Tibial nerve (tissue), 4 donors: ENCODE measurements at regions not wholly inside any gene's neighbourhood (a gene's known extent, or its start where the extent isn't known, plus 50 kb on each side); places are given as distances from the start of the nearest gene placed in this dataset.

Source experiments
- DNase-seq, 2 donors: peaks; one replicate each; pipeline ENCODE4 v3.0.0-alpha.2; 2019; ENCODE audit warnings: low spot score in 2 of 2
- H3K27ac ChIP-seq, 4 donors: fragments of 200-600 bp; sonication (generic) in 3 of 4; one replicate each; pipeline ENCODE4 v1.5.1; 2017 to 2019; ENCODE audit warnings: mild to moderate bottlenecking in 1 of 4
- H3K27me3 ChIP-seq, 2 donors: fragments of 200-600 bp; sonication (generic) in 1 of 2; one replicate each; pipeline versions ENCODE4 v1.5.1 to v1.6.0; 2017 to 2019
- H3K36me3 ChIP-seq, 3 donors: fragments of 200-600 bp; sonication (generic); one replicate each; pipeline ENCODE4 v1.5.1; 2018 to 2019
- H3K4me1 ChIP-seq, 4 donors: fragments of 200-600 bp; sonication (generic) in 3 of 4; one replicate each; pipeline ENCODE4 v1.5.1; 2017 to 2019
- H3K4me3 ChIP-seq, 4 donors: fragments of 200-600 bp; sonication (generic) in 3 of 4; one replicate each; pipeline ENCODE4 v1.5.1; 2017 to 2019; ENCODE audit warnings: mild to moderate bottlenecking in 1 of 4, moderate library complexity in 1 of 4
- H3K9me3 ChIP-seq, 4 donors: fragments of 200-600 bp; sonication (generic) in 3 of 4; one replicate each; pipeline ENCODE4 v1.5.1; 2017 to 2019
- CTCF ChIP-seq, 5 experiments: fragments of 200-600 bp in 3 of 5; fragments of 450-650 bp in 2 of 5; sonication (generic) in 3 of 5; IDR thresholded peaks; one replicate each; pipeline ENCODE4 v1.5.1; 2016 to 2019; ENCODE audit warnings: antibody characterized with exemption in 5 of 5, mild to moderate bottlenecking in 3 of 5, moderate library complexity in 2 of 5
- EP300 ChIP-seq, 2 donors: sonication (generic); formaldehyde crosslinking; IDR thresholded peaks; one replicate each; pipeline ENCODE4 v1.6.1; 2017; ENCODE audit warnings: antibody characterized with exemption in 2 of 2, mild to moderate bottlenecking in 1 of 2
- POLR2A ChIP-seq, 2 donors: fragments of 450-650 bp; IDR thresholded peaks; one replicate each; pipeline ENCODE4 v1.6.1; 2017; ENCODE audit warnings: antibody characterized with exemption in 2 of 2, mild to moderate bottlenecking in 2 of 2, moderate library complexity in 2 of 2
- WGBS, 2 donors: methylation state at CpG; one replicate each; pipeline ENCODE4 v1.1.5; 2018; 5-methylcytosine and 5-hydroxymethylcytosine counted together

- no peak for DNase-seq
- TF ChIP-seq EP300 (IDR thresholded peaks at IDR 0.05) (no peak), POLR2A (IDR thresholded peaks at IDR 0.05) (no peak), CTCF (IDR thresholded peaks at IDR 0.05) (no peak)
Measured at GRCh38 chr4:23036503-23036902, 343.8 kb downstream of the GBA3 start.

DNA sequence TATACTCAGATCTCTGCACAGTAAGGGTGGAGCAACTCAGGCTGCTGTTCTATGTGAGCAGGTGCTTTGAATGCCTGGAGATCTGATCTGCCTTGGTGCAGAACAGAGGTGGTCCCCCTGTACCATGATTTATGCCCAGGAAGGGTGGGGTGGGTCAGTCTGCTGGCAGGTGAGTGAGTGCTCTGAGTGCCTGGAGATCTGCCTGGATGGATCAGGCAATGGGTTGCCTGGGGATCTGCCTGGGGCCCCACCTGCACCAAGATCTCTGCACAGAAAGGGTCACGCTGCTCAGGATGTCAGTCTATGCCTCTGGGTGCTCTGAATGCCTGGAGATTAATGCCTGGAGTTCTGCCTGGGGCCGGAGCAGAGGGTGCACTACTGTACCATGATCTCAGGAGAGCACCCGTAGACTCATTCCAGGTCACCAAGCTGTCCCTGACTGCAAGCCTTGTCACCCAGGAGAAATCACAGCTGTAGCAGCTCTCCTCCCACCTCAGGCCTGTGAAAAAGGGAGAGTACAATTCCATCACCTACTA, 342.9 kb downstream of the GBA3 start:
- Histone ChIP-seq H3K27me3 (no peaks in the 10 kb centered on the region), H3K36me3 (no peaks in the 10 kb centered on the region), H3K27ac (no peak overlapping the region), H3K4me1 (no peaks in the 10 kb centered on the region), H3K9me3 (no peaks in the 10 kb centered on the region), H3K4me3 (no peak overlapping the region)
- WGBS, 2 donors = 76% methylated on average over 3 of the region's 3 CpGs; no CpG with 5 or more reads in 1 of the 2 donors
- DNase-seq = no peak
- TF ChIP-seq POLR2A (IDR thresholded peaks at IDR 0.05) = no peak
- no peak for TF ChIP-seq EP300 (IDR thresholded peaks at IDR 0.05)
- TF ChIP-seq CTCF (IDR thresholded peaks at IDR 0.05) = no peak

More at GRCh38 chr4:23036503-23036902, 343.8 kb downstream of the GBA3 start:
- H3K27me3 ChIP-seq = no peaks in the 10 kb centered on the region
- no peaks in the 10 kb centered on the region for H3K9me3 ChIP-seq
- no peaks in the 10 kb centered on the region for H3K4me1 ChIP-seq
- no peak overlapping the region for H3K27ac ChIP-seq
- H3K4me3 ChIP-seq = no peak overlapping the region
- 78 to 81% methylated on average over 3 of the region's 3 CpGs for WGBS, 2 donors
- H3K36me3 ChIP-seq = no peaks in the 10 kb centered on the region

DNA sequence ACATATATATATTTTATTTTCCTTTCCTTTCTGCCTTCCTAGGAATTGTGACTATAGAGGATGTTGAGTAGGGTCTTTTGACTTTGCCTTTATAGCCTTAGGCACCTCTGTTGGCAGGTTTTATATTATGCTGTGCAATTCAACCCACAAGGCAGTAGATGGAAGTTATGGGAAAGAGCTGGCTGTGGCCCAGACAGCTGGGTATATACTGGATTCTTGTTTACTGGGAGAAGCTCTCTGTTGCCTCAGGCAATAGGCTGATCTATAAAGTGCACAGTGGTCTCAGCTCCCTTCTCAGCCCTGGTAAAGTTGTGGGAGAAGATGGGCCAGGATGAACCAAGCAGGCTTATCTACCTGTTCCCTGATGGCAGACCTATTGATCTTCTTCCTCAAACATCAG, 342.0 kb downstream of the GBA3 start:
- Histone ChIP-seq H3K4me1 (no peaks in the 10 kb centered on the region), H3K27ac (no peak overlapping the region), H3K9me3 (no peaks in the 10 kb centered on the region), H3K36me3 (no peaks in the 10 kb centered on the region), H3K4me3 (no peak overlapping the region), H3K27me3 (no peaks in the 10 kb centered on the region)
- DNase-seq = no peak
- TF ChIP-seq CTCF (IDR thresholded peaks at IDR 0.05) = no peak
- TF ChIP-seq EP300 (IDR thresholded peaks at IDR 0.05) = no peak
- no peak for TF ChIP-seq POLR2A (IDR thresholded peaks at IDR 0.05)

- Histone ChIP-seq H3K27me3 (no peaks in the 10 kb centered on the region), H3K27ac (no peak overlapping the region), H3K9me3 (no peaks in the 10 kb centered on the region), H3K4me1 (no peaks in the 10 kb centered on the region), H3K4me3 (no peak overlapping the region), H3K36me3 (no peaks in the 10 kb centered on the region)
- 61 to 67% methylated on average over 2 of the region's 2 CpGs for WGBS, 2 donors
- no peak for DNase-seq
- TF ChIP-seq EP300 (IDR thresholded peaks at IDR 0.05) (no peak), CTCF (IDR thresholded peaks at IDR 0.05) (no peak), POLR2A (IDR thresholded peaks at IDR 0.05) (no peak)
Measured at GRCh38 chr4:23033796-23034195, 341.1 kb downstream of the GBA3 start.

DNA sequence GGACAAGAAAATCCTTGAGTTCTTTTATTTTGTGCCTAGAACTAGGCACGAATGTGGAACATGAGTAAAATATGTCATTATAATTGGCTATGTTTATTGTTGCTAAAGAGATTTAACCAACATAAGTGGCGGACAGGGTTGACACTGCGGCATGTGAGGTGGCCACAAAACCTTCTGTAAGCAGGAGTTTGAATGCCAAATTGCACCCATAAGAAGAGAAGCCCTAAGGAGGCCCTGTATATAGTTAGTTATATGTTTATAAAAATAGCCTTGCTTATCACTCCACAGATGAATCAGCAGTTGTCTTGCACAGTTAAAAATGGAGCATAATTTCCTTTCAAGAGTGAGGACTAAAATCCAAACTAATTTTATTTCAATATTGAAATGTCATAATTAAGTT, 336.1 kb downstream of the GBA3 start:
- H3K27me3 ChIP-seq = no peaks in the 10 kb centered on the region
- H3K4me3 ChIP-seq = no peak overlapping the region
- WGBS, 2 donors = 83 to 90% methylated on average over 3 of the region's 3 CpGs
- no peaks in the 10 kb centered on the region for H3K36me3 ChIP-seq
- no peak for DNase-seq
- no peaks in the 10 kb centered on the region for H3K4me1 ChIP-seq
- no peak for TF ChIP-seq POLR2A (IDR thresholded peaks at IDR 0.05)
- no peak for TF ChIP-seq EP300 (IDR thresholded peaks at IDR 0.05)
- TF ChIP-seq CTCF (IDR thresholded peaks at IDR 0.05) = no peak
- no peak overlapping the region for H3K27ac ChIP-seq
- no peaks in the 10 kb centered on the region for H3K9me3 ChIP-seq
